WI38 (cell line): ENCODE measurements at regions not wholly inside any gene's neighbourhood (a gene's known extent, or its start where the extent isn't known, plus 50 kb on each side); places are given as distances from the start of the nearest gene placed in this dataset.

Experiments
- H3K4me3 ChIP-seq: 2 replicates; pipeline ENCODE4 v1.5.1; 2011; ENCODE audit warnings: low read depth, mild to moderate bottlenecking, control low read depth, low read length
- CTCF ChIP-seq: IDR thresholded peaks from 2 replicates; pipeline ENCODE4 v1.5.1; 2012; ENCODE audit warnings: low read depth, mild to moderate bottlenecking, control low read depth, low read length

DNA sequence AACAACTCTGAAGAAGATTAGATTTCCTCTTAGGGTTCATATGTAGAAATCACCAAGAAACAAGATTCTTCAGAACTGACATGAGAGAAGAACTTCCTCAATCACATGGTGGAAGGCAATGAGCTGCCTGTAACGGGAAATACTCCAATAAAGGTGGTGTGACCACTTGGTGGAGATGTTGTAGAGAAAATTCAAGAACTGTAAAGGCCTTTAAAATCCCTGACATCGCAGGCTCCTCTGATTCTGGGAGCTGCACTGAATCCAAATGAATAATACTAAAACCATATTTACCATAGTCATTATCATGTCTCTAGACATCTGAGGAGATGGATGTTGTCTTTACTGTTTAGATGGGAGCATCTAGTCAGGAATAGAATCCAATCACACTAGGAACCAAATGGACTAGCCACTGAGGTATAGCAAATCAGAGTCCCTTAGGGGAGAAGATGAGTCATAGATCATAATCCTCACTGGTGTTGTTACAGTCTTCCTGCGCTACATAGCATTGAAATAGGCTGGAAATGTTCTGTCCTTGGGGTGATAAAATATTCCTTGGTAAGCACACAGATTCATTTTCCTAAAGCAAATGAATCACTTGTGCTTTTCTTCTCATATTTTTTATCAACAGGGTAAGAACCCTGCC lies 321.6 kb upstream of the TENM4 start:
- TF ChIP-seq CTCF, result no peak
- no peak overlapping the region for H3K4me3 ChIP-seq

- no peak overlapping the region for H3K4me3 ChIP-seq
- TF ChIP-seq CTCF, result no peak
Observed at GRCh38 chr11:79758325-79758724, 317.5 kb upstream of the TENM4 start.

GRCh38 chr11:79747406-79747805 lies 306.6 kb upstream of the TENM4 start:
- TF ChIP-seq CTCF, result no peak
- H3K4me3 ChIP-seq, result no peak overlapping the region

GRCh38 chr11:79744941-79745340 lies 304.1 kb upstream of the TENM4 start:
- no peak overlapping the region for H3K4me3 ChIP-seq

DNA sequence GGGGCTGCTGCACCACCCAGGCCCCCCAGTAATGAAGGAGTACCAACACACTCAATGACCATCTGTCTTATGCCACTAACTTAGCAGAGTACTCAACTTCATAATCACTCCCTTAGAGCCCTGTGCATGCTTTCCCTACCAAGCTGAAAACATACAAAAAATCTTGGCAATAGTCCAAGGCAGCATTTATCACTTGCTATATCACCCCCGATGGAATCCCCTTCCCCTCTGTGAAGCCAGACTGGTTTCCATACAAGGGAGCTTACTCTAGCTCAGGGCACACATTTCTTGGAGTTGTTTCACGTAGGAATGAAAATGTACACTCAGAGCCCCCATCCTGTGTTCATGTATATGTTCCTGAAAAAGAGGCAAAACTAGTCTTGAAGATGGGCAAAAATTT lies 301.3 kb upstream of the TENM4 start:
- no peak overlapping the region for H3K4me3 ChIP-seq
- TF ChIP-seq CTCF, result no peak

More at GRCh38 chr11:79744941-79745340, 304.1 kb upstream of the TENM4 start:
- no peak for TF ChIP-seq CTCF

- TF ChIP-seq CTCF, result no peak
- H3K4me3 ChIP-seq, result no peak overlapping the region
Observed at GRCh38 chr11:79739591-79739990, 298.8 kb upstream of the TENM4 start.

- TF ChIP-seq CTCF, result no peak
- H3K4me3 ChIP-seq, result no peak overlapping the region
Observed at GRCh38 chr11:79727221-79727620, 286.4 kb upstream of the TENM4 start.
